ENCODE measurements at regions not wholly inside any gene's neighbourhood (a gene's known extent, or its start where the extent isn't known, plus 50 kb on each side); places are given as distances from the start of the nearest gene placed in this dataset.

- Histone ChIP-seq H3K4me3 (replicated peaks; ENCODE audit: insufficient read depth, low read length) (no peak overlapping the region), H3K27me3 (ENCODE audit: insufficient read depth, poor library complexity, severe bottlenecking) (no peaks in the 10 kb centered on the region), H3K27ac (replicated peaks) (no peak overlapping the region)
- no peak for DNase-seq (ENCODE audit: low read depth in 1 of 2, low spot score in 1 of 2)
- TF ChIP-seq CTCF (IDR thresholded peaks at IDR 0.05; ENCODE audit: insufficient read depth, low read length): no peak
- TF ChIP-seq SPI1 (IDR thresholded peaks at IDR 0.05; ENCODE audit: borderline replicate concordance, low read depth): no peak
- no peak for TF ChIP-seq GABPA (IDR thresholded peaks at IDR 0.05; ENCODE audit: low read depth)
- TF ChIP-seq, protein P1, sequence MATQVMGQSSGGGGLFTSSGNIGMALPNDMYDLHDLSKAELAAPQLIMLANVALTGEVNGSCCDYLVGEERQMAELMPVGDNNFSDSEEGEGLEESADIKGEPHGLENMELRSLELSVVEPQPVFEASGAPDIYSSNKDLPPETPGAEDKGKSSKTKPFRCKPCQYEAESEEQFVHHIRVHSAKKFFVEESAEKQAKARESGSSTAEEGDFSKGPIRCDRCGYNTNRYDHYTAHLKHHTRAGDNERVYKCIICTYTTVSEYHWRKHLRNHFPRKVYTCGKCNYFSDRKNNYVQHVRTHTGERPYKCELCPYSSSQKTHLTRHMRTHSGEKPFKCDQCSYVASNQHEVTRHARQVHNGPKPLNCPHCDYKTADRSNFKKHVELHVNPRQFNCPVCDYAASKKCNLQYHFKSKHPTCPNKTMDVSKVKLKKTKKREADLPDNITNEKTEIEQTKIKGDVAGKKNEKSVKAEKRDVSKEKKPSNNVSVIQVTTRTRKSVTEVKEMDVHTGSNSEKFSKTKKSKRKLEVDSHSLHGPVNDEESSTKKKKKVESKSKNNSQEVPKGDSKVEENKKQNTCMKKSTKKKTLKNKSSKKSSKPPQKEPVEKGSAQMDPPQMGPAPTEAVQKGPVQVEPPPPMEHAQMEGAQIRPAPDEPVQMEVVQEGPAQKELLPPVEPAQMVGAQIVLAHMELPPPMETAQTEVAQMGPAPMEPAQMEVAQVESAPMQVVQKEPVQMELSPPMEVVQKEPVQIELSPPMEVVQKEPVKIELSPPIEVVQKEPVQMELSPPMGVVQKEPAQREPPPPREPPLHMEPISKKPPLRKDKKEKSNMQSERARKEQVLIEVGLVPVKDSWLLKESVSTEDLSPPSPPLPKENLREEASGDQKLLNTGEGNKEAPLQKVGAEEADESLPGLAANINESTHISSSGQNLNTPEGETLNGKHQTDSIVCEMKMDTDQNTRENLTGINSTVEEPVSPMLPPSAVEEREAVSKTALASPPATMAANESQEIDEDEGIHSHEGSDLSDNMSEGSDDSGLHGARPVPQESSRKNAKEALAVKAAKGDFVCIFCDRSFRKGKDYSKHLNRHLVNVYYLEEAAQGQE (IDR thresholded peaks at IDR 0.05; ENCODE audit: insufficient replicate concordance, low read depth): no peak
- no peak for TF ChIP-seq POLR2AphosphoS5 (IDR thresholded peaks at IDR 0.05; ENCODE audit: low read depth)
Observed at GRCh38 chr21:43320526-43320925, 106.4 kb downstream of the SIK1 start.

DNA sequence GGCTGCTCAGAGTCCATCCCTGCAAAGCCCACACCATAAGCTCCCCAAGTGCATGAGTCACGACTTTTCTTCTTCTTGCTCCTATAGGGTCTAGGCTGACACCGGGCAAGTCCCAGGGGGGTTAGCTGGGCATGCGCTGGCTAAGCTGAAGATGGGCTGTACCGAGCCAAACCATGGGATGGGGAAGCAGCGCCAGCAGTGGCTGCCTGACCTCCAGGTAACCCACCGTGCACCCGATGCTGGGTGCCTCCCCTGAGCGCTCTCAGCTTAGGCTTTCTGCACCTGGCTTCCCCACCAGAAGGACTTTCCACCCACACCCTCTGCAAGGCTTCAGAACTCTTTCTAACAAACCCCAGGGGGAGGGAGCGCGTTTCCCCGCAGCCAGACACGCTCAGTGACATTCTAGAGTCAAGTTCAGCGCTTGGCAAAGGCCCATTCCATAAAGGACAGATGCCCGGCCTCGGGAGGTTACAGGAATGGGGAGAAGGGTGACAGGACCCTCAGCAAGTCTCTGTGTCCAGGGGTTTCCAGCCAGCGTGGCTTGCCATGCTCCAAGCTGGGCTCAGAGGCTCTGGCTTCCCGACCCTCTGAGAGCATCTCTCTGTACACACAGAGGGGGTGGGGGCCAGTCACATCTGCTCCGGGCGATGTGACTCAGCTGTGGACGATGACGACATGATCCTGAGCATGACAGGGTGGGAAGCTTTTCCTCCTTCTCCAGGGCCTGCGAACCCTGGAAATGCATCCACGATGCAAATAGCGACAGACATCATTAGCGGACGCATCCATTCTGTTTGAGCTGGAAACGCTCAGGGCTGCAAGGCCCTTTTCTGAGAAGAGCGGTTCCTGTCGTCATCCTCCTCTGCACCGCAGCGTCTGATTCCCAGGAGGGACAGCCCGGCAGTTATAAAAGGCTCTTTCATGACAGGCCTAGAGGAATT lies 107.8 kb downstream of the SIK1 start:
- Histone ChIP-seq H3K27ac (replicated peaks) (no peak overlapping the region), H3K27me3 (ENCODE audit: insufficient read depth, poor library complexity, severe bottlenecking) (no peaks in the 10 kb centered on the region), H3K4me3 (replicated peaks; ENCODE audit: insufficient read depth, low read length) (no peak overlapping the region)
- TF ChIP-seq, protein P1 (IDR thresholded peaks at IDR 0.05; ENCODE audit: insufficient replicate concordance, low read depth): no peak
- no peak for TF ChIP-seq SPI1 (IDR thresholded peaks at IDR 0.05; ENCODE audit: borderline replicate concordance, low read depth)
- no peak for TF ChIP-seq GABPA (IDR thresholded peaks at IDR 0.05; ENCODE audit: low read depth)
- TF ChIP-seq POLR2AphosphoS5 (IDR thresholded peaks at IDR 0.05; ENCODE audit: low read depth): no peak
- no peak for TF ChIP-seq CTCF (IDR thresholded peaks at IDR 0.05; ENCODE audit: insufficient read depth, low read length)
- DNase-seq (ENCODE audit: low read depth in 1 of 2, low spot score in 1 of 2): no peak

GRCh38 chr21:43318368-43318767 lies 108.6 kb downstream of the SIK1 start:
- no peak overlapping the region for H3K4me3 ChIP-seq (replicated peaks; ENCODE audit: insufficient read depth, low read length)
- no peak for DNase-seq (ENCODE audit: low read depth in 1 of 2, low spot score in 1 of 2)
- no peak overlapping the region for H3K27ac ChIP-seq (replicated peaks)
- H3K27me3 ChIP-seq (ENCODE audit: insufficient read depth, poor library complexity, severe bottlenecking): no peaks in the 10 kb centered on the region
- TF ChIP-seq CTCF (IDR thresholded peaks at IDR 0.05; ENCODE audit: insufficient read depth, low read length): no peak
- no peak for TF ChIP-seq SPI1 (IDR thresholded peaks at IDR 0.05; ENCODE audit: borderline replicate concordance, low read depth)
- no peak for TF ChIP-seq POLR2AphosphoS5 (IDR thresholded peaks at IDR 0.05; ENCODE audit: low read depth)
- TF ChIP-seq, protein P1 (IDR thresholded peaks at IDR 0.05; ENCODE audit: insufficient replicate concordance, low read depth): no peak
- no peak for TF ChIP-seq GABPA (IDR thresholded peaks at IDR 0.05; ENCODE audit: low read depth)
